ENCODE measurements at regions not wholly inside any gene's neighbourhood (a gene's known extent, or its start where the extent isn't known, plus 50 kb on each side); places are given as distances from the start of the nearest gene placed in this dataset.

DNA sequence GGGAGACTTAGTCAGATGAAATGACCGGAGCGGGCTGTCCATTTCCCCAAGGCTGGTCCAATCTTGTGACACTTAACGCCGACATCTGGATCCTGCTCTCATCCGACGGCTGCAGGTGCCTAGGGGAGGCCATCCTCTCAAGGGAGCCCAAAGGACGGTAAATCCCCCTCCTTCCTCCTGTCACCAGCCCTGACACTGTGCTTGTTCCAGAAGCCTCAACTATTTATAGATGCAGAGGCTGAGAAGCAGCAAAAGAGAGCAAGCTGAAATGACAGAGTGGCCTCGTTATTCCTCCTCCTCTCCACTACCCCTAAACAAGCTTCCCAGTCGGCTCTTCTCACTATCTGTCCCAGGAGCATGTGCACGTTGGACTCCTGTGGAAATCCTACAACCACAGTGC is 533.7 kb downstream of the LIG4 start:
- Histone ChIP-seq H3K23ac (ENCODE audit: insufficient read length, low read depth, low read length) (no peak overlapping the region), H3K79me2 (ENCODE audit: insufficient read depth, low read length) (no peaks in the 10 kb centered on the region), H3K9me3 (ENCODE audit: control insufficient read depth, low read depth, low read length) (no peaks in the 10 kb centered on the region), H2AFZ (ENCODE audit: low read length) (no peak overlapping the region), H3K4me1 (ENCODE audit: insufficient read depth, low read length) (no peaks in the 10 kb centered on the region), H2BK5ac (ENCODE audit: insufficient read length, low read length) (no peak overlapping the region), H3T11ph (ENCODE audit: low read length) (no peak overlapping the region), H4K8ac (replicated peaks; ENCODE audit: insufficient read length, low read depth, low read length) (no peak overlapping the region), H4K20me1 (ENCODE audit: control insufficient read depth, insufficient read depth, insufficient read length) (no peaks in the 10 kb centered on the region), H3K14ac (ENCODE audit: insufficient read depth, low read length) (no peak overlapping the region), H3K4me2 (ENCODE audit: insufficient read depth, insufficient read length, low read length) (no peak overlapping the region), H2BK120ac (ENCODE audit: low read depth, low read length, poor library complexity, severe bottlenecking) (no peak overlapping the region), H3K56ac (ENCODE audit: insufficient read length, low read depth, low read length) (no peak overlapping the region), H4K91ac (ENCODE audit: insufficient read length, low read depth, low read length) (no peak overlapping the region), H2BK20ac (ENCODE audit: low read depth, low read length, poor library complexity, severe bottlenecking) (no peak overlapping the region), H4K5ac (ENCODE audit: insufficient read length, low read depth, low read length) (no peak overlapping the region), H2AK5ac (ENCODE audit: insufficient read length, low read length) (no peak overlapping the region), H3K27ac (ENCODE audit: insufficient read length, low read depth, low read length) (no peak overlapping the region), H3K4ac (ENCODE audit: low read depth, low read length) (no peak overlapping the region), H3K23me2 (ENCODE audit: insufficient read length, low read depth, low read length, poor library complexity, severe bottlenecking) (no peaks in the 10 kb centered on the region), H2BK12ac (ENCODE audit: insufficient read length, low read depth, low read length) (no peak overlapping the region), H3K27me3 (ENCODE audit: insufficient read depth, low read length) (no peaks in the 10 kb centered on the region), H3K18ac (ENCODE audit: insufficient read length, low read depth, low read length) (no peak overlapping the region), H2BK15ac (ENCODE audit: low read depth, low read length) (no peak overlapping the region), H3K9ac (ENCODE audit: extremely low read depth, insufficient read length, low read length) (no peak overlapping the region), H3K79me1 (ENCODE audit: insufficient read depth, low read depth, low read length, poor library complexity, severe bottlenecking) (no peaks in the 10 kb centered on the region)
- TF ChIP-seq CTCF (conservative IDR thresholded peaks at IDR 0.05): no peak
- H3K36me3 Mint-ChIP-seq (ENCODE audit: insufficient read depth in 1 of 3, low read depth in 3 of 3): no peaks in the 10 kb centered on the region
- no peak overlapping the region for H3K27ac Mint-ChIP-seq
- no peak overlapping the region for H3K4me3 Mint-ChIP-seq
- H3K4me1 Mint-ChIP-seq: peaks cover 0 to 7% of the 10 kb centered on the region in 2 experiments; a peak in 1 of 4 replicates
- no peaks in the 10 kb centered on the region for H3K9me3 Mint-ChIP-seq
- DNase-seq: no peak
- no peaks in the 10 kb centered on the region for H3K27me3 Mint-ChIP-seq (ENCODE audit: low read depth)
- no CpG with 5 or more reads among the region's 10 CpGs for WGBS (ENCODE audit: extremely low coverage, insufficient read length, low lambda C conversion rate)

All from H9 (cell line).